ENCODE measurements at regions not wholly inside any gene's neighbourhood (a gene's known extent, or its start where the extent isn't known, plus 50 kb on each side); places are given as distances from the start of the nearest gene placed in this dataset.

DNA sequence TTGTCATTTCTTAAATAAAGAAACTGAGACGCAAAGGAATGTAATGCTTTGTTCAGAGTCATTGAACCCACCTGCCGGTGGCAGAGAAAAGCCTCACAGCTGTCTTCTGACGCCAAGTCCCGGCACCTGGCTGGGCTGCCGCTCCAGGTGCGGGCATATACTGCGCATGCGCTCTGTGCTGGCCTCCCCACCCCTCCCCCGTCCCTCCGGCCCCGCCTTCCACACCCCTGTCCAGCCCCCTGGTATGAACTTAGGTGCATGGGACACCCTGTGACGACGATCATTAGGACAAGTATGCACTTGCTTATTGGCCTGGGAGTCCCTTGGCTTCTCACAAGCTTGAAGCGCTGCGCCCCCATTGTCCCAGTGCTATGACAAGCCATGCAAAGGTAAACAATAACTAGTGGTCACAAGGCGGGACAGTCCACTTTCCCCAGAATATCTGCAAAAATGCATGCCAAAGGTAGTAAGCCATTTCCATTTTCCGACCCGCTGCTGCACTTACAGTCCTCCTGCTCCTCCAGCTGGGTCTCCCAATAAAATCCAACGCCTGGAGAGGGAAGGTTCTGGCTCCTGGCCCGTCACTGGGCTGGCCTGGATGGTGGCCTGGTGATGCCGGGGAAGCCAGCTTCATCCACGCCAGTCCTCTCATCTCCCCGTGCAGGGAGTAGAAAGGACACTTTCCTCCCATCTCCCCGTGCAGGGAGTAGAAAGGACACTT, 100.4 kb downstream of the PSMG1 start:
- H3K9me3 ChIP-seq (ENCODE audit: low read depth, low read length), result no peaks in the 10 kb centered on the region
- H3K27ac ChIP-seq, result no peak overlapping the region
- TF ChIP-seq FOXP2 (optimal IDR thresholded peaks at IDR 0.05; ENCODE audit: control extremely low read depth, extremely low read length, insufficient read depth), result no peak
- no peak for TF ChIP-seq EZH2 (IDR thresholded peaks at IDR 0.05)
- TF ChIP-seq POLR2AphosphoS5 (IDR thresholded peaks at IDR 0.05; ENCODE audit: borderline replicate concordance, low read depth, low read length), result no peak
- no peak overlapping the region for H3K9ac ChIP-seq (ENCODE audit: insufficient read length)
- DNase-seq (ENCODE audit: low read depth, low spot score), result no peak
- H3K36me3 ChIP-seq (ENCODE audit: insufficient read depth, low read length), result no peaks in the 10 kb centered on the region
- H3K4me3 ChIP-seq, result no peak overlapping the region

DNA sequence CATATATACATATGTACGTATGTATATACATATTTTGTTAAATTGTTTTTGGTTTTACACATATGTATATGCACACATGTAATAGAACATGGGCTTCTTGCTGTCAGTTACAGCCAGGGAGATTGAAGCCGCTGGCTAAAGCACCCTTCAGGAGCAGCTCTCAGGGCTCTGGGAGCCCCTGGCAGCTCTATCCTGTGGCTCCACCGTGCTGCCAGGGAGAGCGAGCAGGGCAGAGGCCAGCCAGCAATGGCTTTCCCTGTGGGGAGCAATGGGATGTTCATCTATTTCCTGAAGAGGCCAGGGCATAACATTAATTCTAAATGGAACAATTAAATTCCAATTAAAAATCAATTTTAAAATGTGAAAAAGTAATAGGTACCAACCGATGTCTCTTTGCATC, 102.9 kb downstream of the PSMG1 start:
- Histone ChIP-seq H3K4me3 (no peak overlapping the region), H3K9me3 (ENCODE audit: low read depth, low read length) (no peaks in the 10 kb centered on the region), H3K9ac (ENCODE audit: insufficient read length) (no peak overlapping the region), H3K27ac (no peak overlapping the region), H3K36me3 (ENCODE audit: insufficient read depth, low read length) (no peaks in the 10 kb centered on the region)
- DNase-seq (ENCODE audit: low read depth, low spot score), result no peak
- no peak for TF ChIP-seq FOXP2 (optimal IDR thresholded peaks at IDR 0.05; ENCODE audit: control extremely low read depth, extremely low read length, insufficient read depth)
- TF ChIP-seq EZH2 (IDR thresholded peaks at IDR 0.05), result no peak
- no peak for TF ChIP-seq POLR2AphosphoS5 (IDR thresholded peaks at IDR 0.05; ENCODE audit: borderline replicate concordance, low read depth, low read length)

DNA sequence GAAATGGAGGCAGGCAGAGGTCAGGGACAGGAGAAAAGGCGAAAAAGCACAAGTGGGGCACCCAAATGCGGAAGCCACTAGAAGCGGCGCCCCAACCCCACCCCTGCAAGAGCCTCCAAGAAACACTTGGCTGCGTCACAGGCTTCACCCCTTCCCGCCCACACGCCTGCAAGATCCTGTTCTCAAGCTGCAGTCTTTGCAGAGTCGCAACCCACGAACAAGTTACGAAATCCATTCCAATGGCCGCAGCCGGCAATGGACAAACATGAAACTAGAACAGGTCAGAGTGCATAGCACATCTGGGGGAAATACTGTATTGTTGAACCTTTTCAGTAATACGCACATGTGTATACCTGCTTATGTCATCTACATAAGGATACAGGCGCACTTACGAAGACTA, 103.6 kb downstream of the PSMG1 start:
- Histone ChIP-seq H3K36me3 (ENCODE audit: insufficient read depth, low read length) (no peaks in the 10 kb centered on the region), H3K9ac (ENCODE audit: insufficient read length) (no peak overlapping the region), H3K27ac (no peak overlapping the region), H3K9me3 (ENCODE audit: low read depth, low read length) (no peaks in the 10 kb centered on the region), H3K4me3 (no peak overlapping the region)
- DNase-seq (ENCODE audit: low read depth, low spot score), result no peak
- TF ChIP-seq POLR2AphosphoS5 (IDR thresholded peaks at IDR 0.05; ENCODE audit: borderline replicate concordance, low read depth, low read length), result no peak
- no peak for TF ChIP-seq FOXP2 (optimal IDR thresholded peaks at IDR 0.05; ENCODE audit: control extremely low read depth, extremely low read length, insufficient read depth)
- no peak for TF ChIP-seq EZH2 (IDR thresholded peaks at IDR 0.05)

DNA sequence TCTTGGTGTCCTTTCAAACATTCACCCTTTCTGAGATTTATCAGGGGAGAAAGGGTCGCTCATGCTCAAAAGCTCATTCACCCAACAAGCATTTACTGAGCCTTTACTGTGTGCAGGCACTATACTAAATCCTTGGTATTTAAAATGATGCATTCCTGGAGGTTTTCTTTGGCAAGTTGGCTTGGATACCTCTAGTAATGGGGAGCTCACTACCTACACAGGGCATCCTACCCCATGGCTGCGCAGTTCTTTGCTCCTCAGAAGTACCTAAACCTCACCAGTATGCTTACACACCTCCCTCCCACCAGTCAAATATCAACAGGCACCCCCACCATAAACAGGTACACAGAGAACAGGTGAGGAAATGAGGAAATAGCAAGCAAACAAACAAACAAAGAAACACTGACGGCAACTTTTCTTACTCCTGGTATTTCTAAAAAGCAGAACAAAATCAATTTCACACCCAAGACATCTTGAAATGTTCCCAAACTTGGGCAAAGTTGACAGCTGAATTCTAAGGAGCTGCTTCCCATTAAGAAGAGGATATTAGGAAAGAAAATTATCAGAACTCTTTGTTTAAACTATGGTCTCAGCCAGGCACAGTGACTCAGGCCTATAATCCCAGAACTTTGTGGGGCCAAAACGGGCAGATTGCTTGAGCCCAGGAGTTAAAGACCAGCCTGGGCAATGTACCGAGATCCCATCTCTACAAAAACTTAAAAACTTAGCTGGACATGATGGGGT, 104.8 kb downstream of the PSMG1 start:
- Histone ChIP-seq H3K4me3 (no peak overlapping the region), H3K9ac (ENCODE audit: insufficient read length) (no peak overlapping the region), H3K27ac (no peak overlapping the region), H3K9me3 (ENCODE audit: low read depth, low read length) (no peaks in the 10 kb centered on the region), H3K36me3 (ENCODE audit: insufficient read depth, low read length) (no peaks in the 10 kb centered on the region)
- DNase-seq (ENCODE audit: low read depth, low spot score), result no peak
- TF ChIP-seq FOXP2 (optimal IDR thresholded peaks at IDR 0.05; ENCODE audit: control extremely low read depth, extremely low read length, insufficient read depth) (no peak), EZH2 (IDR thresholded peaks at IDR 0.05) (no peak), POLR2AphosphoS5 (IDR thresholded peaks at IDR 0.05; ENCODE audit: borderline replicate concordance, low read depth, low read length) (no peak)

DNA sequence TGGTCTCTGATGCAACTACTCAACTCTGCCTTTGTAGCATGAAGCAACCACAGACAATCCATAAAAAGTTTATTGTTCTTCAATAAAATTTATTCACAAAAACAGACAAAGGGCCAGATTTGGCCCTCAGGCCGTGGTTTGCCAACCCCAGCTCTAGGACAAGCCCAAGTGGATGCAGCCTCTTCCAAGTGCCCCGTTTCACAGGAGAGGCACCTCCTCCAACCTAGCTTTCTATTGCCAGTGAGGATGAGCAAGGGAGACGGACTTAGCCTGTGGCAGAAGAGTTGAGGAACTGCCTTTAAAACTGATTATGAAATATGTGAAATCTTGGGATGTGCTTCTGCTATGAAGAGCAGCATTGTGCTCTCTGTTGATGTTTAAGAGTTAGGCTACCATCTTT, 105.4 kb downstream of the PSMG1 start:
- TF ChIP-seq FOXP2 (optimal IDR thresholded peaks at IDR 0.05; ENCODE audit: control extremely low read depth, extremely low read length, insufficient read depth), result no peak
- no peak for TF ChIP-seq EZH2 (IDR thresholded peaks at IDR 0.05)
- TF ChIP-seq POLR2AphosphoS5 (IDR thresholded peaks at IDR 0.05; ENCODE audit: borderline replicate concordance, low read depth, low read length), result no peak
- no peaks in the 10 kb centered on the region for H3K36me3 ChIP-seq (ENCODE audit: insufficient read depth, low read length)
- DNase-seq (ENCODE audit: low read depth, low spot score), result no peak
- no peak overlapping the region for H3K27ac ChIP-seq
- H3K9me3 ChIP-seq (ENCODE audit: low read depth, low read length), result no peaks in the 10 kb centered on the region
- no peak overlapping the region for H3K9ac ChIP-seq (ENCODE audit: insufficient read length)
- no peak overlapping the region for H3K4me3 ChIP-seq

DNA sequence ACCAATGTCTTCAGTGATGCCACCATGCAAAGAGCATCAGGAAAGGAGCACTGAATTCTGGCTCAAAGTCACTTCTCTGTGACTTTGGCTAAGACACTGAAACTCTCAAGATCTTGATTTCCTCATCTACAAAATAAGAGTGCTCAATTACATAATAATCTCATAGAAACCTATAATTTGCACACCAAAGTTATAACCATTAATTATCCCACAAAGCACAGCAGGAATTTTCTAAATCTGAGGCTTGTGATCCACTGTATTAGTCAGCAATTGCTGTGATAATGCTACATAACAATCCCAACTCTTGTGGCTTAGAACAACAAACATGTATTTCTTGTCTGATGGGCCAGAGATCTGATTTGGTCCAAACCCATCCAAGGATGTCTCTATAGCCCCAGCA, 108.7 kb downstream of the PSMG1 start:
- Histone ChIP-seq H3K36me3 (ENCODE audit: insufficient read depth, low read length) (no peaks in the 10 kb centered on the region), H3K27ac (no peak overlapping the region), H3K9ac (ENCODE audit: insufficient read length) (no peak overlapping the region), H3K4me3 (no peak overlapping the region), H3K9me3 (ENCODE audit: low read depth, low read length) (no peaks in the 10 kb centered on the region)
- no peak for DNase-seq (ENCODE audit: low read depth, low spot score)
- no peak for TF ChIP-seq FOXP2 (optimal IDR thresholded peaks at IDR 0.05; ENCODE audit: control extremely low read depth, extremely low read length, insufficient read depth)
- TF ChIP-seq EZH2 (IDR thresholded peaks at IDR 0.05), result no peak
- TF ChIP-seq POLR2AphosphoS5 (IDR thresholded peaks at IDR 0.05; ENCODE audit: borderline replicate concordance, low read depth, low read length), result no peak

DNA sequence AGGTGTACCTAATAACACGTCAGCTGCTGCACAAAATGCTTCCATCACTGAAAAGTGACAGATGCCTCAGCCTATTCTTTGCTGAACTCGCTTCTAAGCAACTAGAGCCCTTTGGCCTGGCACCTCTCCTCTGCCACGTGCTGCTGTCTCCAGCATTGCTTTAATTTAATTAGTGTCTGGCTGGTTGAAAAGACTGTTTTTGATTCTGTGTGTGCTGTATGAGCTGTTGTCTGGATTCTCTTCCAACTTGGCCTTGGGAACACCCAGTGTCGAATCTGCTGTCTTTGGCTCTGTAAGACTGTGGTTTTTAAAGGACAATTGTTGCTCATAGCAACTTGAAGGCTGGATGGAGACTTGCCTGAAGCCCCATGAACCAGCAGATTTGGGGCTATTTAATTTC, 109.5 kb downstream of the PSMG1 start:
- TF ChIP-seq EZH2 (IDR thresholded peaks at IDR 0.05), result no peak
- no peak for TF ChIP-seq POLR2AphosphoS5 (IDR thresholded peaks at IDR 0.05; ENCODE audit: borderline replicate concordance, low read depth, low read length)
- TF ChIP-seq FOXP2 (optimal IDR thresholded peaks at IDR 0.05; ENCODE audit: control extremely low read depth, extremely low read length, insufficient read depth), result no peak
- Histone ChIP-seq H3K4me3 (no peak overlapping the region), H3K9me3 (ENCODE audit: low read depth, low read length) (no peaks in the 10 kb centered on the region), H3K36me3 (ENCODE audit: insufficient read depth, low read length) (no peaks in the 10 kb centered on the region), H3K9ac (ENCODE audit: insufficient read length) (no peak overlapping the region), H3K27ac (no peak overlapping the region)
- no peak for DNase-seq (ENCODE audit: low read depth, low spot score)

DNA sequence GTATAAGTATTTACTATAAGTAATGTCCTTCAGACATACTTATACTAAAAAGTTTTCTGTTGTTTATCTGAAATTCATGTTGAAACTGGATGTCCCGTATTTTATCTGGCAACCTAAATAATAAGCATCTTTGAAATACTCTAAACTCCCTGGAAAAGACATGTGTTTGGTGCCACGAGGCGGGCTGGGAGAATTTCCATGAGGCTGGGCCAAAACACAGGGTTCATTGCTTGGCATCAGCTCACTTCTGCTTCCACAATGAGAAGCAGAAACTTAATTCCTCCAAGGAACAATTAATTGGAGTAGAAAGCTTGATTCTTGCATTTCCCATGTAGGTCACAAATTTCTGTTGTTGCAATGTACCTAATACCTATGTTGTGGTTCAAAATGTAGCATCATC, 110.2 kb downstream of the PSMG1 start:
- H3K9me3 ChIP-seq (ENCODE audit: low read depth, low read length), result no peaks in the 10 kb centered on the region
- H3K27ac ChIP-seq, result no peak overlapping the region
- no peak for DNase-seq (ENCODE audit: low read depth, low spot score)

More for the DNA sequence above, 110.2 kb downstream of the PSMG1 start:
- H3K4me3 ChIP-seq, result no peak overlapping the region
- H3K9ac ChIP-seq (ENCODE audit: insufficient read length), result no peak overlapping the region
- no peaks in the 10 kb centered on the region for H3K36me3 ChIP-seq (ENCODE audit: insufficient read depth, low read length)
- TF ChIP-seq POLR2AphosphoS5 (IDR thresholded peaks at IDR 0.05; ENCODE audit: borderline replicate concordance, low read depth, low read length) (no peak), EZH2 (IDR thresholded peaks at IDR 0.05) (no peak), FOXP2 (optimal IDR thresholded peaks at IDR 0.05; ENCODE audit: control extremely low read depth, extremely low read length, insufficient read depth) (no peak)
